Motor neuron (in vitro differentiated cells): ENCODE measurements at regions not wholly inside any gene's neighbourhood (a gene's known extent, or its start where the extent isn't known, plus 50 kb on each side); places are given as distances from the start of the nearest gene placed in this dataset.
"Not testable (repeated sequence)": the region's sequence is repeated elsewhere in the genome, so short reads cannot be mapped to it uniquely, and the experiment has no call there.

ENCODE experiments used
- ATAC-seq, 8 experiments: fragments of 200-7000 bp; cut with Tn5 transposase; replicated peaks in 6 of 8; 2 replicates each; pipeline ENCODE4 v1.8.0; 2021; ENCODE audit warnings: mild to moderate bottlenecking in 8 of 8, moderate library complexity in 8 of 8
- H3K27ac ChIP-seq, 2 donors: fragments of 250-450 bp; sonication (Bioruptor Pico); 2 replicates each; pipeline ENCODE4 v1.9.0; 2021; ENCODE audit warnings: antibody characterized with exemption in 2 of 2, mild to moderate bottlenecking in 2 of 2, moderate library complexity in 1 of 2
- H3K4me1 ChIP-seq, 2 donors: fragments of 250-450 bp; sonication (Bioruptor Pico); replicated peaks in 1 of 2; 2 replicates each; pipeline ENCODE4 v1.6.1; 2021; ENCODE audit warnings: antibody characterized with exemption in 2 of 2, mild to moderate bottlenecking in 2 of 2, moderate library complexity in 1 of 2
- H3K4me3 ChIP-seq, 5 donors: fragments of 250-450 bp; sonication (Bioruptor Pico); 2 replicates each; pipeline ENCODE4 v1.9.0; 2021; ENCODE audit warnings: antibody characterized with exemption in 5 of 5, mild to moderate bottlenecking in 5 of 5, moderate library complexity in 4 of 5
- WGBS, 10 experiments: fragments of 450-650 bp; shearing (Covaris generic); methylation state at CpG; one replicate each; pipeline ENCODE4 v1.0.0; 2022; 5-methylcytosine and 5-hydroxymethylcytosine counted together
- in situ Hi-C, 9 experiments: fragments of 400-800 bp; cut with MboI; loops; one replicate each; pipeline ENCODE4 v1.15.0; 2021; ENCODE audit warnings: low sequenced_read_pairs in 9 of 9, low pct_unique_long_range_greater_than_20kb in 2 of 9; ENCODE audit not compliant: unreplicated experiment in 9 of 9

DNA sequence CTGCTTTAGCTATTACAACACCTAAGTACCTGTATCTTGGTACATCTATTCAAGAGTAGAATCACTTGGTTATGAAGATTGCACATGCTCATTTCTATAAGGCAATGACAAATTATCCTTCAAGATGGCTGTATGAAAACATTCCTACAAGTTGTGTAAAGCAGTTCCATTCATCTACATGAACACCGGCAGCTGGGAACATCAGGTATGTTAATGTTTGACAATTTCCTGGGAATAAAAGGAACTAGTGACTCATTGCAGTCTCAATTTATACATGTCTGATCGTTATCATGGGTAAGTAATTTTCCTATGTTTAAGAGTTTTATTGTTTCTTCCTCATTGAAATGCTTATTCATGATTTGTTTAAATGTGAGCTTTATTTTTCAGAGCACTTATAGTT is 203.2 kb upstream of the SEMA3E start:
- in situ Hi-C loops: no loop called here
- ATAC-seq: peak in 3 of 8 experiments; percentile 18 to 63 (median 25)
- 0 to 86% (median 24%) methylated on average over 1 to 2 of the region's 2 CpGs; no CpG with 5 or more reads in 2 of the 10 experiments for WGBS, 10 experiments

DNA sequence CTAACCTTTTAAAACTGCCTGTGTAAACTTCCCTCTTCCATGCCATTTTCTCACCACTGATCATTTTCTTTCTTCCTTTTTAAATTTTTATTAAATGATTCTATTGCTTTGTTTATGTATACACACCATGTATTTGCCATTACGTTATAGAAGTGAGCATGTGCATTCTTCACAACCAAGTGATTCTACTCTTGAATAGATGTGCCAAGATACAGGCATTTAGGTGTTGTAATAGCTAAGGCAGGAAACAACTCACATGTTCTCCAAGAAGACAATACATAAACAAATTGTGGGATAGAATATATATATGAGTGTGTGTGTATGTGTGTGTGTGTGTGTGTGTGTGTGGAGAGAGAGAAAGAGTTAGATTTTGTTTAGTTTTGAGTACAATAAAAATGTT is 202.6 kb upstream of the SEMA3E start:
- no peak for ATAC-seq
- in situ Hi-C loops: no loop called here
- Histone ChIP-seq H3K4me3 (no peak overlapping the region), H3K4me1 (peaks cover 9 to 12% of the 10 kb centered on the region in 2 donors), H3K27ac (no peak overlapping the region)
- WGBS, 10 experiments: 0 to 100% (median 85%) methylated on average over 1 of the region's 1 CpG; no CpG with 5 or more reads in 1 of the 10 experiments

More for the DNA sequence above, 203.2 kb upstream of the SEMA3E start:
- H3K4me1 ChIP-seq: peaks cover 9 to 13% of the 10 kb centered on the region in 2 donors
- no peak overlapping the region for H3K27ac ChIP-seq
- H3K4me3 ChIP-seq: no peak overlapping the region

DNA sequence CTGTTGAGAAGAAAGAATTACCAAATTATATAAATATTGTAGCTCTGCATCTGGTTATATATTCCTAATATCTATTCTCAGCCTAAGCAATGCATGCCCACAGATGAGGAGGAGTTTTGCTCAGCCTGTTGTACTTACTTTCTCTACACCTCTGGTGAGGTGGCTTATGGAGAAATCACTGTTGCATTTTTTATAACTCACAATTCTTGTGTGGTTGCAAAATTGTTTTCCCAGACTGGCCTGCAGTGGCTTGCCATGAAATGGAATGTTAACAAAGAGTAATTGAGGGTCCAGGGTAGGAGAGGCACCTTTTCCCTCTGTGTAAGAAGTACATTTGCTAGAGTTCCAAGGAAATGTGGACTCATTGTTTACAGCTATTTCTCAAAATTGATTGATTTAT is 202.0 kb upstream of the SEMA3E start:
- in situ Hi-C loops: no loop called here
- no peak for ATAC-seq

DNA sequence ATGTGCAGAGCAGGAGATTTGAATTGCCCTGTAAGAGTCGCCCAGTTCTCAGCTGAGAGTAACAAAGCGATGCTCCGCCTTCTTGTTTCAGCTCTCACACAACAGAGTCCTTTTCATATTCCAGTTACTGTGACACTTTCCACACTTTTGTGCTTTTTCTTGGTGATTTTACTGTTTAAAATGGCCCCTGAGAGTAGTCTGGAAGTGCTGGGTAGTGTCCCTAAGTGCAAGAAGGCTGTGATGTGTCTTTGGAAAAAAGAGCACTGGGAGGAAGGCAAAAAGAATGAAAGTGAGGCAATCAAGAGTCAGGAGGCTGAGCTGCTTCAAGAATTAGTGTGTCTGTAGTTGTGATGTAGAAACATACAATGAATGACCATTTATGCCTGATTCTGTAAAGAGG is 201.2 kb upstream of the SEMA3E start:
- Histone ChIP-seq H3K27ac (peak overlapping the region; percentile 29 to 57), H3K4me3 (no peak overlapping the region), H3K4me1 (peaks cover 9 to 12% of the 10 kb centered on the region in 2 donors)
- in situ Hi-C loops: no loop called here
- WGBS, 10 experiments: 74 to 100% (median 83%) methylated on average over 1 to 3 of the region's 3 CpGs; no CpG with 5 or more reads in 2 of the 10 experiments
- ATAC-seq: peak in 5 of 8 experiments; percentile 52 to 70 (median 60)

More for the DNA sequence above, 202.0 kb upstream of the SEMA3E start:
- no peak overlapping the region for H3K4me3 ChIP-seq
- peaks cover 9 to 12% of the 10 kb centered on the region in 2 donors for H3K4me1 ChIP-seq
- H3K27ac ChIP-seq: no peak overlapping the region

DNA sequence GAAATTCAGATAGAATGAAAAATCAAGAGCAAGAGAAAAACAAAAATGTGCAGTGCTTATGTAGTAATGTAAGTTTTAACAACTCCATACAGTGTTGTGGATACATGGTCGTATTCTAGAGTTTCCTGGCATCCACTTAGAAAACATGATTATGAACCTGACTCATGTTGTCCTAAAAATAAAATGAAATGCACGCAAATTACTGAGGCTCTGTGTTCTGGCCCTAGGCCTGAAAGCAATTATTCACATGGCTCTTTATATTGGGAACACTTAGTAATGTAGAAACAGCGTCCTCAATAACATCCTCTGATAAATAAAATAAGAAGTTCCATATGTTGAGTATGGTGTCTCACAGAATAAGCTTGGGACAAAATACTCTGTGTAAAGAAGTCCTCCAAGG is 200.2 kb upstream of the SEMA3E start:
- Histone ChIP-seq H3K27ac (no peak overlapping the region), H3K4me1 (peaks cover 9 to 12% of the 10 kb centered on the region in 2 donors), H3K4me3 (no peak overlapping the region)
- WGBS, 10 experiments: 0 to 100% (median 87%) methylated on average over 1 to 3 of the region's 3 CpGs
- ATAC-seq: peak in 3 of 8 experiments; percentile 90 to 98 (median 91)
- in situ Hi-C loops: no loop called here

DNA sequence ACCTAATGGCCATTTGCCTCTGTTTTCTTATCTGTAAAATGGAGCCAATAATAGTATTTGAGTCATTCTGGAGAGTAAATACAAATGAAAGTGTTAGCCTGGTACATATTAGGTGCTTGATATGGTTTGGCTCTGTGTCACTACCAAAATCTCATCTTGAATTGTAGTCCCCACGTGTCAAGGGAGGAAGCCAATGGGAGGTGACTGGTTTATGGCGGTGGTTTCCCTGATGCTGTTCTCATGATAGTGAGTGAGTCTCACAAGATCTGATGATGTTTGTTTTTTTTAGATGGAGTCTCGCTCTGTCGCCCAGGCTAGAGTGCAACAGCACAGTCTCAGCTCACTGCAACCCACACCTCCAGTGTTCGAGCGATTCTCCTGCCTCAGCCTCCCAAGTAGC is 194.0 kb upstream of the SEMA3E start:
- Histone ChIP-seq H3K27ac (no peak overlapping the region), H3K4me1 (no peaks in the 10 kb centered on the region)

DNA sequence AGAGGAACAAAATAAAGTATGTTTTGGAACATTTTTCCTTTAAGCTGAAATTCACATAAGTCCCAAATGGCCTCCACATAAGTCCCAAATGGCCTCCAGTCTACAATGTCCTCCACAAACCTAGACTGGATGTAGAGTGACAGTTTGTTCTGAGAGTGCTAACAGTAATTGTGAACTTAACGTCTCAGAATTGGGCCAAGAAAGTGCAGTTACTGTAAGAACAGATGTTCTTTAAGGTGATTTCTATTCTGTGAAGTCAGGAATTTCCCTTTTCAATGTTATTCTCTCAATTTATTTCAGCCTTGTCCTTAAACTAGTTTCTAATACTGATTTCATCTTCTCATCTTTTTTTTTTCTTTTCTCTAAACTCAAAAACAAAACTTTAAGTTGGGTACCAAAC is 188.7 kb upstream of the SEMA3E start:
- ATAC-seq: no peak
- WGBS, 10 experiments: 67 to 100% (median 88%) methylated on average over 1 of the region's 1 CpG; no CpG with 5 or more reads in 1 of the 10 experiments
- in situ Hi-C loops: no loop called here

More for the DNA sequence above, 194.0 kb upstream of the SEMA3E start:
- H3K4me3 ChIP-seq: no peak overlapping the region
- in situ Hi-C loops: no loop called here
- 40 to 100% (median 90%) methylated on average over 1 to 4 of the region's 6 CpGs; no CpG with 5 or more reads in 3 of the 10 experiments for WGBS, 10 experiments
- no peak for ATAC-seq

DNA sequence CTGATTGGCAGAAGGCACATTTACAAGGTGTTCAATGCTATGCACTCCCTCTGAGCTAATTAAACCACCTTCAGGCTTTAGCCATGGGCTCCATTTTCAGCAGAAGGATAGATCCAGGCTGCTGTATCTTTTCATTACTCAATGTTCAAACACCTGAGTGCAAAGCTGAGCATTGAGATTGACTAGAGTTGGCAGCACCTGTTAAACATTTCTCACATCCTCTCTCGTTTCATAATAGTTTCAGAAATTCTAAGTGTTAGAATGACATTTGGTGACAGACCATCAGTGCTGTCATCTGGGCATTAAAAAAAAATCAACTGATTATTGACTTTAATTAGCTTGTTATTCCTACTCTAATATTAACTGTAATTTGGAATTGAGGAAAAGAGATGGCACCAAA is 187.1 kb upstream of the SEMA3E start:
- no peaks in the 10 kb centered on the region for H3K4me1 ChIP-seq

More for the DNA sequence above, 188.7 kb upstream of the SEMA3E start:
- H3K4me3 ChIP-seq: no peak overlapping the region
- H3K4me1 ChIP-seq: no peaks in the 10 kb centered on the region
- no peak overlapping the region for H3K27ac ChIP-seq

DNA sequence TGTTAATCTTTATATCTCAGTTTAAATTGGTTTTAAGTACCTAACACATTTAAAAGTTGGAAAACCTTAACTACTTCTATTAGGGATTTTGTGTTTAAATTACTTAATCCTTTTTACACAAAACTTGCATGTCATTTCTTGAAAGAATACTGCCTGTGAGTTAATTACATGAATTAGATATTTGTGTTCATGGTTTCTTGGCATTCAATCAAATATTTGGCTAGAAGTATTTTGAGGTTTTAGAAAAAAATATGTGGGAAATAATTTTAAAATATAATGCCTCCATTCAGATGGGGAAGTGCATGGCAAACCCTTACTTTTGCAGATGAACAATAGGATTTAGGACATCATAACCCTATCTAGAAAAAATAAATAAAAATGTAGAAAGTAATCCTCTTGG is 186.5 kb upstream of the SEMA3E start:
- in situ Hi-C loops: no loop called here
- Histone ChIP-seq H3K4me1 (no peaks in the 10 kb centered on the region), H3K4me3 (no peak overlapping the region), H3K27ac (no peak overlapping the region)
- no peak for ATAC-seq

More for the DNA sequence above, 187.1 kb upstream of the SEMA3E start:
- in situ Hi-C loops: no loop called here
- H3K27ac ChIP-seq: no peak overlapping the region
- 17 to 100% (median 78%) methylated on average over 1 of the region's 1 CpG; no CpG with 5 or more reads in 4 of the 10 experiments for WGBS, 10 experiments
- no peak overlapping the region for H3K4me3 ChIP-seq
- ATAC-seq: no peak

DNA sequence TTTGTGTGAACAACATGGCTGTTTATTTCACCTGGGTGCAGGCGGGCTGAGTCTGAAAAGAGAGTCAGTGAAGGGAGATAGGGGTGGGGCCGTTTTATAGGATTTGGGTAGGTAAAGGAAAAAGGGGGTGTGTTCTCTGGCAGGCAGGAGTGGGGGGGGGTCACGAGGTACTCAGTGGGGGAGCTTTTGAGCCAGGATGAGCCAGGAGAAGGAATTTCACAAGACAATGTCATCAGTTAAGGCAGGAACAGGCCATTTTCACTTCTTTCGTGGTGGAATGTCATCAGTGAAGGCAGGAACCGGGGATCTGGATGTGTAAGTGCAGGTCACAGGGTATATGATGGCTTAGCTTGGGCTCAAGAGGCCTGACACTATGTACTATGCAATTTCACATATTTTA is 184.8 kb upstream of the SEMA3E start:
- ATAC-seq, H3K4me3 ChIP-seq, H3K27ac ChIP-seq, H3K4me1 ChIP-seq, in situ Hi-C loops: not testable (repeated sequence)
- 80 to 100% (median 100%) methylated on average over 1 to 2 of the region's 5 CpGs; no CpG with 5 or more reads in 7 of the 10 experiments for whole genome bisulfite sequencing, 10 experiments

DNA sequence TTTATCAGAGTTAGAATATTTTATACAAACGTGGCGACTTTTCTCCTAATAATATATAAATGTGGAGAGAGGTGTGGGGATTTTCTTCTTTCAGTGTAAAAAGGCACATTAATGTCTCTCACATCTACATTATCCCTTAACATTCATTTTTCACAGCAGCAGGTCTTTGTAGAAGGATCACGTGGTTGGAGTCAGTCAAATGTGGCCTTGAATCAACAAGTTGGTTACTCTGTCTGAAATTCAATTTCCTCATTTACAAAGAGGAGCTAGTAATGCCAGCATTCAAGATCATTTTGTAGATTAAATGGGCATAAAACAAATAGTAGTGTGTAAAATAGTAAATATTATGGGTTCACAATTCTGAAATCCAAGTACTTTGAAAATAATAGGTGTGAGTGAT is 183.1 kb upstream of the SEMA3E start:
- no peak for ATAC-seq
- 37 to 100% (median 73%) methylated on average over 1 to 3 of the region's 3 CpGs for WGBS, 10 experiments
- in situ Hi-C loops: no loop called here
- no peaks in the 10 kb centered on the region for H3K4me1 ChIP-seq
- H3K27ac ChIP-seq: no peak overlapping the region
- H3K4me3 ChIP-seq: no peak overlapping the region

DNA sequence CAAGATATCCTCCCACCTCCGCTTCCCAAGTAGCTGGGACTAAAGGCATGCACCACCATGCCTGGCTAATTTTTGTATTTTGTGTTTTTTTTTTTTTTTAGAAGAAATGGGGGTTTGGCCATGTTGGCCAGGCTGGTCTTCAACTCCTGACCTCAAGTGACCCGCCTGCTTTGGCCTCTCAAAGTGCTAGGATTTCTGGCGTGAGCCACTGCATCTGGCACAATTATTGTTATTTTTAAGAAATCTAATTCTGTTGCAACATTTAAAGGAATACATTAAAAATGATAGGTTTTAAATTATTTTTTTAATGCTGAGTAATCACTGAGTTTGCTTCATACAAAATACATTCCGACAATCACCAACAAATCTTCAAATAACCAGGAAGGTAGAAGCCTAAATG is 178.1 kb upstream of the SEMA3E start:
- no peak for ATAC-seq
- H3K4me1 ChIP-seq: no peaks in the 10 kb centered on the region

DNA sequence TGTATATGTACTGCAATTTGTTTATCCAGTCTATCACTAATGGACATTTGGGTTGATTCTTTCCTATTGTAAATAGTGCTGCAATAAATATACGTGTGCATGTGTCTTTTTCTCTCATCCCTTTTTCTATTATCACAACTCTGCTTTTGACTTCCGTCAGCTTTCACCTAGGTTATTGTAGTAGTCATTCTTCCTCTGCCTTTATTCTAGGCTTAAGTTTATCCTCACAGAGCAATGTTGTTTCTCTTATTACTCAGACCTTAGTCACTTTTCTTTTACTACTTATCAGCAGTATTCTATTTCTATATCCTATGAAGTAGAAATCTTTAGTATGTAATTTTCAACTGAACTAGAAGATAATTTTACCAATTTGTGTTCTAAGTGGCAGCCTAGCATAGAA is 175.3 kb upstream of the SEMA3E start:
- WGBS, 10 experiments: 44 to 100% (median 89%) methylated on average over 2 of the region's 2 CpGs
- in situ Hi-C loops: no loop called here
- ATAC-seq: no peak

More for the DNA sequence above, 178.1 kb upstream of the SEMA3E start:
- 73 to 100% (median 93%) methylated on average over 1 to 4 of the region's 4 CpGs for WGBS, 10 experiments
- H3K27ac ChIP-seq: no peak overlapping the region
- in situ Hi-C loops: no loop called here
- no peak overlapping the region for H3K4me3 ChIP-seq

DNA sequence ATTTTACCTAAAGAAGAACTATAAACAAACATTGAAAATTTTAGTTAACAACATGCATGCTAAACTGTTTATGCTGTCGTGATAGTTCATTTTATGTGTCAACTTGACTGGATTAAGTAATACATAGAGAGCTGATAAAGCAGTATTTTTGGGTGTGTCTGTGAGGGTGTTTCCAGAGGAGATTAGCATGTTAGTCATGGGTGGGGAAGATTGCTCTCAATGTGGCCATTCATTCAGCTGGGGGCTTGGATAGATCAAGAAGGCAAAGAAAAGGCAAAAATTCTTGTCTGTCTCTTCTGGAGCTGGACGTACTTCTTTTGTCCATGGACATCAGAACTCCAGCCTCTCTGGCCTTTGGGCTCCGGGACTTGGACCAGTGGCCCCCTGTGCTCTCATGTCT is 172.9 kb upstream of the SEMA3E start:
- 0 to 100% (median 84%) methylated on average over 1 to 3 of the region's 3 CpGs for WGBS, 10 experiments
- Histone ChIP-seq H3K4me3 (no peak overlapping the region), H3K4me1 (peaks cover 0 to 5% of the 10 kb centered on the region in 2 donors), H3K27ac (no peak overlapping the region)
- ATAC-seq: peak in 3 of 8 experiments; percentile 58 to 87 (median 68)
- in situ Hi-C loops: no loop called here

More for the DNA sequence above, 175.3 kb upstream of the SEMA3E start:
- Histone ChIP-seq H3K27ac (no peak overlapping the region), H3K4me1 (peaks cover 0 to 4% of the 10 kb centered on the region in 2 donors), H3K4me3 (no peak overlapping the region)
